ENCODE measurements at regions not wholly inside any gene's neighbourhood (a gene's known extent, or its start where the extent isn't known, plus 50 kb on each side); places are given as distances from the start of the nearest gene placed in this dataset.
"Not testable (repeated sequence)": the region's sequence is repeated elsewhere in the genome, so short reads cannot be mapped to it uniquely, and the experiment has no call there.

- POLR2A ChIA-PET (ENCODE audit: partially characterized antibody); FAIRE-seq; H2AFZ ChIP-seq (ENCODE audit: low read length): not testable (repeated sequence)
Observed at GRCh38 chr2:110028411-110028810, 87.2 kb downstream of the MALL start.

GRCh38 chr2:110030894-110031293, 84.7 kb downstream of the MALL start:
- H2AFZ ChIP-seq (ENCODE audit: low read length); H3K9ac ChIP-seq (replicated peaks in 1 of 4; ENCODE audit: extremely low read depth in 1 of 4, low read depth in 3 of 4, low read length in 3 of 4); H4K8ac ChIP-seq (ENCODE audit: extremely low read depth, insufficient read depth, low read length); H3K4ac ChIP-seq (replicated peaks; ENCODE audit: insufficient read length, low read depth, low read length); H3K27ac ChIP-seq (ENCODE audit: low read depth, low read length); H2AK5ac ChIP-seq (ENCODE audit: low read depth, low read length); H4K5ac ChIP-seq (ENCODE audit: insufficient read length, low read depth, low read length); H3K79me2 ChIP-seq (ENCODE audit: control insufficient read depth in 1 of 2, insufficient read depth in 2 of 2, low read length in 2 of 2); POLR2A ChIA-PET (ENCODE audit: partially characterized antibody); H3K36me3 ChIP-seq (ENCODE audit: control insufficient read depth in 2 of 4, insufficient read depth in 4 of 4, low read length in 3 of 4); H3K27me3 ChIP-seq (replicated peaks in 1 of 4; ENCODE audit: control insufficient read depth in 3 of 4, extremely low read depth in 1 of 4, insufficient read depth in 3 of 4, low read length in 3 of 4); H4K20me1 ChIP-seq (replicated peaks in 1 of 2; ENCODE audit: control insufficient read depth in 1 of 2, insufficient read depth in 2 of 2, low read length in 2 of 2); H2BK120ac ChIP-seq (replicated peaks; ENCODE audit: low read depth, low read length); DNase-seq (ENCODE audit: low read depth in 1 of 2, low spot score in 2 of 2); H2BK20ac ChIP-seq (ENCODE audit: low read length); H3K4me2 ChIP-seq (ENCODE audit: insufficient read depth in 1 of 2, low read depth in 2 of 2, low read length in 2 of 2); H3K4me3 ChIP-seq (ENCODE audit: extremely low read depth in 1 of 4, insufficient read depth in 2 of 4, low read depth in 3 of 4, low read length in 4 of 4); H3K9me3 ChIP-seq (ENCODE audit: insufficient read depth in 2 of 2, low read depth in 1 of 2, low read length in 1 of 2); H3K18ac ChIP-seq (ENCODE audit: extremely low read depth, low read length); H3K14ac ChIP-seq (ENCODE audit: insufficient read length); H3K4me1 ChIP-seq (replicated peaks in 1 of 4; ENCODE audit: control insufficient read depth in 3 of 4, insufficient read depth in 4 of 4, low read length in 3 of 4); FAIRE-seq; H3K23me2 ChIP-seq (ENCODE audit: low read depth, low read length); H2BK5ac ChIP-seq (ENCODE audit: low read depth, low read length); CTCF ChIA-PET (ENCODE audit: partially characterized antibody); H3K79me1 ChIP-seq (ENCODE audit: low read depth, low read length); H2BK12ac ChIP-seq (ENCODE audit: low read depth, low read length); H3K56ac ChIP-seq (replicated peaks; ENCODE audit: insufficient read length, low read depth, low read length); H2BK15ac ChIP-seq (ENCODE audit: low read length); H3K23ac ChIP-seq (ENCODE audit: insufficient read length); H4K91ac ChIP-seq (replicated peaks; ENCODE audit: insufficient read length, low read length): not testable (repeated sequence)
- WGBS, 2 experiments (ENCODE audit: extremely low coverage in 1 of 2, insufficient coverage in 1 of 2, insufficient read length in 1 of 2, insufficient replicate concordance in 2 of 2, low coverage in 1 of 2, low lambda C conversion rate in 2 of 2, missing lambda C conversion rate in 1 of 2) = 91% methylated on average over 1 of the region's 6 CpGs; no CpG with 5 or more reads in 1 of the 2 experiments

More at GRCh38 chr2:110028411-110028810, 87.2 kb downstream of the MALL start:
- H4K20me1 ChIP-seq (replicated peaks in 1 of 2; ENCODE audit: control insufficient read depth in 1 of 2, insufficient read depth in 2 of 2, low read length in 2 of 2); H2BK120ac ChIP-seq (replicated peaks; ENCODE audit: low read depth, low read length); H3K4me1 ChIP-seq (replicated peaks in 1 of 4; ENCODE audit: control insufficient read depth in 3 of 4, insufficient read depth in 4 of 4, low read length in 3 of 4); H3K4ac ChIP-seq (replicated peaks; ENCODE audit: insufficient read length, low read depth, low read length); H3K79me2 ChIP-seq (ENCODE audit: control insufficient read depth in 1 of 2, insufficient read depth in 2 of 2, low read length in 2 of 2); H3K4me2 ChIP-seq (ENCODE audit: insufficient read depth in 1 of 2, low read depth in 2 of 2, low read length in 2 of 2); H3K56ac ChIP-seq (replicated peaks; ENCODE audit: insufficient read length, low read depth, low read length); H3K9ac ChIP-seq (replicated peaks in 1 of 4; ENCODE audit: extremely low read depth in 1 of 4, low read depth in 3 of 4, low read length in 3 of 4); H2BK12ac ChIP-seq (ENCODE audit: low read depth, low read length); H4K91ac ChIP-seq (replicated peaks; ENCODE audit: insufficient read length, low read length); CTCF ChIA-PET (ENCODE audit: partially characterized antibody); H2BK15ac ChIP-seq (ENCODE audit: low read length); H3K23ac ChIP-seq (ENCODE audit: insufficient read length); H2AK5ac ChIP-seq (ENCODE audit: low read depth, low read length); H3K14ac ChIP-seq (ENCODE audit: insufficient read length); H2BK5ac ChIP-seq (ENCODE audit: low read depth, low read length); DNase-seq (ENCODE audit: low read depth in 1 of 2, low spot score in 2 of 2); H3K27ac ChIP-seq (ENCODE audit: low read depth, low read length); H2BK20ac ChIP-seq (ENCODE audit: low read length); H3K27me3 ChIP-seq (replicated peaks in 1 of 4; ENCODE audit: control insufficient read depth in 3 of 4, extremely low read depth in 1 of 4, insufficient read depth in 3 of 4, low read length in 3 of 4); H3K9me3 ChIP-seq (ENCODE audit: insufficient read depth in 2 of 2, low read depth in 1 of 2, low read length in 1 of 2); H4K8ac ChIP-seq (ENCODE audit: extremely low read depth, insufficient read depth, low read length); H3K36me3 ChIP-seq (ENCODE audit: control insufficient read depth in 2 of 4, insufficient read depth in 4 of 4, low read length in 3 of 4); H3K23me2 ChIP-seq (ENCODE audit: low read depth, low read length); H3K79me1 ChIP-seq (ENCODE audit: low read depth, low read length); H4K5ac ChIP-seq (ENCODE audit: insufficient read length, low read depth, low read length); H3K18ac ChIP-seq (ENCODE audit: extremely low read depth, low read length); H3K4me3 ChIP-seq (ENCODE audit: extremely low read depth in 1 of 4, insufficient read depth in 2 of 4, low read depth in 3 of 4, low read length in 4 of 4): not testable (repeated sequence)
- no CpG with 5 or more reads among the region's 11 CpGs for WGBS, 2 experiments (ENCODE audit: extremely low coverage in 1 of 2, insufficient coverage in 1 of 2, insufficient read length in 1 of 2, insufficient replicate concordance in 2 of 2, low coverage in 1 of 2, low lambda C conversion rate in 2 of 2, missing lambda C conversion rate in 1 of 2)

Data from H1 (cell line).